Stomach smooth muscle (tissue), 2 donors: ENCODE measurements at regions not wholly inside any gene's neighbourhood (a gene's known extent, or its start where the extent isn't known, plus 50 kb on each side); places are given as distances from the start of the nearest gene placed in this dataset.

Experiments
- H3K27ac ChIP-seq: one replicate; pipeline ENCODE4 v1.7.0; 2013; ENCODE audit warnings: mild to moderate bottlenecking, low read length, inconsistent platforms
- H3K27me3 ChIP-seq, 2 donors: one replicate each; pipeline ENCODE4 v1.7.0; 2013; ENCODE audit warnings: low read length in 2 of 2; ENCODE audit not compliant: insufficient read depth in 2 of 2, control insufficient read depth in 1 of 2
- H3K36me3 ChIP-seq, 2 donors: one replicate each; pipeline ENCODE4 v1.7.0; 2013; ENCODE audit warnings: low read length in 2 of 2; ENCODE audit not compliant: control insufficient read depth in 2 of 2, insufficient read depth in 2 of 2
- H3K4me1 ChIP-seq: one replicate; pipeline ENCODE4 v1.7.0; 2013; ENCODE audit warnings: low read length; ENCODE audit not compliant: control insufficient read depth, insufficient read depth
- H3K4me3 ChIP-seq, 2 donors: one replicate each; pipeline ENCODE4 v1.7.0; 2013; ENCODE audit warnings: low read length in 2 of 2
- H3K9ac ChIP-seq, 2 donors: one replicate each; pipeline ENCODE4 v1.7.0; 2013; ENCODE audit warnings: low read length in 2 of 2, mild to moderate bottlenecking in 1 of 2
- H3K9me3 ChIP-seq, 2 donors: one replicate each; pipeline ENCODE4 v1.7.0; 2013; ENCODE audit warnings: low read length in 2 of 2; ENCODE audit not compliant: control insufficient read depth in 2 of 2
- donor health status: healthy.
- donor health status: Pancreatic carcinoma.

DNA sequence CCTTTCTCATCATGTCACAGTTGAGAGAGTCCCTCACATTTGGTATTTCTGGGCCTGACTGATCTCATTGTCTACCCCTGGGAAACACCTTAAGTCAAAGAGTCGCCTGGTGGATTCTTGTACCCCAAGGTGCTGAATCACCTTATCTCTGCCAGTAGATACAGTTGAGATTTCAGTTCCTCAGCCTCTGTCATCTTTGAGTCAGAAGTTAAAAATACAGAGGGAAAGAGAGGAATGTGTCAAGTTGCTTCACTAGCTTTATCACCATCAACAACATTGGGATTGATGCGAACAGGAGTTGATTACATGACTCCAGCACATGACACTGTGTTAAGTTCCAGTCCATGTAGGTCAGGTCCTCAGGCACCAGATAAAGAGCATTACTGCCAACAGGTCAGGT is 513.0 kb downstream of the NUF2 start:
- H3K27ac ChIP-seq: no peak overlapping the region
- H3K9me3 ChIP-seq: no peaks in the 10 kb centered on the region
- H3K9ac ChIP-seq: no peak overlapping the region
- no peaks in the 10 kb centered on the region for H3K4me1 ChIP-seq
- H3K27me3 ChIP-seq: no peaks in the 10 kb centered on the region
- no peak overlapping the region for H3K4me3 ChIP-seq
- H3K36me3 ChIP-seq: no peaks in the 10 kb centered on the region

DNA sequence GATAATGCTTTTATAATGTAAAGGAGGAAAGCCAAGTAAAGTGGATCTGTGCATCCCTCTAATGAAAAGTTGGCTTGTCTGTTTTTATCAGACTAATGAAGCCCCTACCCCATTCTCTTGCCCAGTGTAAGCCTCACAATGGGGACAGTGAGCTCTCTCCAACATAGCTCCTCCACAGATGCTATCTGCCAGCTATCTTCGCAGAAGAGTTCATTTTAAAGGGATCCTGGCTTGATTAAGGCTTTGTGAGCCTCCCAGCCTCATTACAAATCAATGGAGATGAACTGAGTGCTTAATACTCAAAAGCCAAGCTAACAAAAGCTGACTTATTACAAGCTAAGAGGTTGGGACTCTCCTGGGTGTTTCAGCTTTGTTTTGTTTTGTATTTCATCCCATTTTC is 514.7 kb downstream of the NUF2 start:
- Histone ChIP-seq H3K36me3 (no peaks in the 10 kb centered on the region), H3K4me1 (no peaks in the 10 kb centered on the region), H3K9me3 (no peaks in the 10 kb centered on the region), H3K4me3 (no peak overlapping the region), H3K9ac (no peak overlapping the region), H3K27ac (no peak overlapping the region), H3K27me3 (no peaks in the 10 kb centered on the region)

DNA sequence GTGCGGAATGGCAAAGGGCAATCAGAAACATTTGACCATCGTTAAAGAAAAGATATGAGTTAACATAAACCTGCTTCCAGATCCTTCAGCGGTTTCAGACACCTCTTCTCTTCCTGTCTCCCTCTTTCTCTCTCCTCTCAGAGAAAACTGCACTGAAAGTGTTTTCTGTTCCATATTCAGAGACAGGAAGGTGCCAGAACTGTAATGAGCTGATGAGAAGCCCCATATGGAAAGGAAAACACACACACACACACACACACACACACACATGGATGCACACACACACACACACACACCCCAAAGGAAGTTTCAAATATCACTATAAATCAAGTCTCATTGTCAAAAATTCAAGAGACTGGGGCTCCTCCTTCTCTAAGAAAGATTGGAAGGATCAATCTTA is 515.5 kb downstream of the NUF2 start:
- no peaks in the 10 kb centered on the region for H3K36me3 ChIP-seq
- no peaks in the 10 kb centered on the region for H3K27me3 ChIP-seq
- H3K27ac ChIP-seq: no peak overlapping the region
- no peak overlapping the region for H3K4me3 ChIP-seq
- H3K9ac ChIP-seq: no peak overlapping the region
- H3K4me1 ChIP-seq: peaks cover 2% of the 10 kb centered on the region
- H3K9me3 ChIP-seq: no peaks in the 10 kb centered on the region

DNA sequence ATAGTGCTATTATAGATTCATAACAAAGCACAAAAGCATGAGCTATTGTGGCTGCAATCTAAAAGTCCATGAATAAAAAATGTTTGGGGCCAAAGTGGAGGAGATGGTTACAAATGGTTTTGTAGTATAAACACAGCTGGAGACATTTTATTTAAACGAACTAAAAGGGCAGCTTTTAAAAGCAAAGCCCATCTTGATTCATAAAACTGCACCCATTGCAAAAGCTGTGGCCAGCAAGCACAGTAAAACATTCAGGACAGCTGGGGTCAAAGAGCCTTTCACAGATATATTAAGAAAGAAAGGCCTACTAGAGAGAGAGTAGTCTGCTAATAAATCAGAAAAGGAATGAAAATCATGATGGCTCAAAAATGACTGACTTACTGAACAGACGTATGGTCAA is 520.8 kb downstream of the NUF2 start:
- Histone ChIP-seq H3K36me3 (no peaks in the 10 kb centered on the region), H3K4me1 (peaks cover 5% of the 10 kb centered on the region), H3K27ac (no peak overlapping the region), H3K9me3 (no peaks in the 10 kb centered on the region), H3K4me3 (no peak overlapping the region), H3K9ac (no peak overlapping the region), H3K27me3 (no peaks in the 10 kb centered on the region)

DNA sequence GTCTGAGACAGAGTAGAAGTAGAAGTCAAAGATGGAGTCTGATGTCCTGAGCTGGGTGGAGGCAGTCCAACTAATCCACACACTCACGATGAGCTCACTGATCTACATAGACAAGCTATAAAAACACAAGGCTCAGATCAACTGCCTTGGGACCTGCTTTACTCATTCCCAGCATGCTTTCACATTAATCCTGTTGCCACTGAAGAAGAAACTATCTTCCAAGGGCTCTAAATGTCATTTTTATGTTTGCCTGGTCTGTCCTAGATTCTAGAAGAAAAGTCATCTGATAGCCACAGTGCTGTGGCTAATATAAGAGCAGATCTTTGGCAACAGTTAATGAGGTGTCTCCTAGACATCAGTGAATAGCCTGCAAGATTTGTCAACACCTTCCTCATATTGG is 522.7 kb downstream of the NUF2 start:
- Histone ChIP-seq H3K4me1 (peaks cover 5% of the 10 kb centered on the region), H3K27me3 (no peaks in the 10 kb centered on the region), H3K27ac (no peak overlapping the region), H3K9me3 (no peaks in the 10 kb centered on the region), H3K36me3 (no peaks in the 10 kb centered on the region), H3K4me3 (no peak overlapping the region), H3K9ac (no peak overlapping the region)

DNA sequence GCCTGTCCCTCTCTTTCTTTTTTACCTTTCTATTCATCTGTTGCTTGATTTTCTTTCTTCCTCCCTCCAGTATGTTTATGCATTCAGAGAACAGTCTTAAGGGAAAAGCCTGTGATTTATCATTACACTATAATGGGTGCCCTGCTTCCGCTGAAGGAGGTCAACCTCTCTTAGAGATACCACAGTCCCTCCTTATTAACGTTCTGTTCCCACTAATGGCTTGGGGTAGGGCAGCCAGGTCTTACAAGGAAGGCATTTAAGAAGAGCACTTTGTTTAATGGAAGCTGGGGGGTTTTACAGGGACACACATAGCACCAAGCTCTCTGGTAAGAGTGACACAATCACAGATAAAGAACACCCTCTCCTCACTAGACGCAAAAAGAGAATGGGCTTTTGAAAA is 523.5 kb downstream of the NUF2 start:
- Histone ChIP-seq H3K27me3 (no peaks in the 10 kb centered on the region), H3K4me3 (no peak overlapping the region), H3K36me3 (no peaks in the 10 kb centered on the region), H3K9ac (no peak overlapping the region), H3K9me3 (no peaks in the 10 kb centered on the region), H3K4me1 (peaks cover 5% of the 10 kb centered on the region), H3K27ac (no peak overlapping the region)

DNA sequence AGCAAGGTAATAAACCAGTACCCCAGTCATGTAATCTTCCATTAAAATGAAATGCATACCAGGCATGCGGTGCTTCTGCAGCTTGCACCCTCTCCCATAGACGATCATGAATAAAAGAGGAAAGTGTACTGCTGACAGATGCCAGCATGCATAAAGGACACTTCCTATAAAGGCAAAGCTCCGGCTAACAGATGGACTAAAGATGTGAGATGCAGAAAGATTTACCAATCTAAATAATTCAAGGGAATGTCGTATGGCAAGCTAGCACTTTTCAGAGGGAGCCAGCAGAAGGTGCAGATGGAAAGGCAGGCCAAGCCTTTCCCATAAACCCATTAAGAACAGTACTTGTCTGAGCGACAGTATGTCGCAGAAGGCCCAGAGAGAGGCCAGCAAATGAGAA is 542.0 kb downstream of the NUF2 start:
- Histone ChIP-seq H3K9ac (no peak overlapping the region), H3K4me3 (no peak overlapping the region), H3K4me1 (no peaks in the 10 kb centered on the region), H3K36me3 (no peaks in the 10 kb centered on the region), H3K9me3 (no peaks in the 10 kb centered on the region), H3K27ac (no peak overlapping the region), H3K27me3 (no peaks in the 10 kb centered on the region)

DNA sequence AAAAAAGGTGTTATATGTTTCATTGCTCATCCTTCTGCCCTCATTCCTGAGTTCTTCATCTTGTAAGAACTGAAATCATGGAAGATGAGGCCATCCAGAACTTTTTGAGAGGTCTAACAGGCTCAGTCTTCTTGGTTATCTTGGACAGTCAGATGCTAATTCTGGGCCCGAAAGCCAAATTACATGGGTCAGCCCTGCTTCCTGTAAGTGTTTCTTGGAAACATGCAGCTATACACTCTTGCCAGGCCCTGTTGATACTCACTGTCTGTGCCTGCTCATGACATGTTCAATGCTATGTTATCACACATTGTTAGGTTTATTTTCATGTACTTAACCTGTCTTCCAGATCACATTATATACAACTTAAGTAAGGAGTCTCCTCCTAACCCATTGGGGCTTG is 542.5 kb downstream of the NUF2 start:
- Histone ChIP-seq H3K9me3 (no peaks in the 10 kb centered on the region), H3K9ac (no peak overlapping the region), H3K27ac (no peak overlapping the region), H3K36me3 (no peaks in the 10 kb centered on the region), H3K4me1 (no peaks in the 10 kb centered on the region), H3K27me3 (no peaks in the 10 kb centered on the region), H3K4me3 (no peak overlapping the region)

DNA sequence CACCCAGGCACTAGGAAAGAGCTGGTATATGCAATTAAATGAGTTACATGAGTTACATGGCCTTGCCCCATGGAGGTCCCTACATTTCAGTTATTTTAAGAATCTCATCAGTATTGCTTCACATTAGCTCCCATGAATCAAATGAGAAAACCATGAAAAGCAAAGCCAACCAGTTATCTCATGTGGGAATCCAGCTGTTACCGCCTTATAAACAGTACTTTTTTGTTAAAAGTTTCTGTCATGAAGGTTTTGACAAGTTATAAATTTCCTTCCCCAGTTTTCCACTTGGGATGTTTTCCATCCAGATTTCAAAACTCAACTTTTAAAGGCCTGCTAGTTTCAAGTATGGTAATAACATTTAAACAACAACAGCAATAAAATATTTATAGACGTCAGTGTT is 544.8 kb downstream of the NUF2 start:
- Histone ChIP-seq H3K9me3 (no peaks in the 10 kb centered on the region), H3K27ac (no peak overlapping the region), H3K27me3 (no peaks in the 10 kb centered on the region), H3K36me3 (no peaks in the 10 kb centered on the region), H3K9ac (no peak overlapping the region), H3K4me1 (no peaks in the 10 kb centered on the region), H3K4me3 (no peak overlapping the region)

DNA sequence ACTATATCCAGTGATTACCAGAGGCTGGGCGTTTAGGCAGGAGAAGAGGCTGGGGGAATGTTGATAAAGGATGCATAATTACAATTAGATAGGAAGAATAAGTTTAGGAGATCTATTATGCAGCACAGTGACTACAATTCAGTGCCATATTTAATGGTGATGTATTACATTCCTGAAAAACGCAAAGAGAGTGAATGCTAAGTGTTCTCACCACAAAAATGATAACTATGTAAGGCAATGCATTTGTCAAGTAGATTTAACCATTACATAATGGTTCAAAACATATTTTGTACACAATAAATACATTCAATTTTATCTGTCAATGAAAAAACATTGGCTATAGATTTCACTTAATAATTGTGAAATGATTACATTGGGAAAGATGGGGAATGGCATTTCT is 548.9 kb downstream of the NUF2 start:
- no peak overlapping the region for H3K9ac ChIP-seq
- H3K4me3 ChIP-seq: no peak overlapping the region
- H3K27ac ChIP-seq: no peak overlapping the region
- H3K27me3 ChIP-seq: no peaks in the 10 kb centered on the region
- H3K9me3 ChIP-seq: no peaks in the 10 kb centered on the region
- no peaks in the 10 kb centered on the region for H3K36me3 ChIP-seq
- H3K4me1 ChIP-seq: no peaks in the 10 kb centered on the region

DNA sequence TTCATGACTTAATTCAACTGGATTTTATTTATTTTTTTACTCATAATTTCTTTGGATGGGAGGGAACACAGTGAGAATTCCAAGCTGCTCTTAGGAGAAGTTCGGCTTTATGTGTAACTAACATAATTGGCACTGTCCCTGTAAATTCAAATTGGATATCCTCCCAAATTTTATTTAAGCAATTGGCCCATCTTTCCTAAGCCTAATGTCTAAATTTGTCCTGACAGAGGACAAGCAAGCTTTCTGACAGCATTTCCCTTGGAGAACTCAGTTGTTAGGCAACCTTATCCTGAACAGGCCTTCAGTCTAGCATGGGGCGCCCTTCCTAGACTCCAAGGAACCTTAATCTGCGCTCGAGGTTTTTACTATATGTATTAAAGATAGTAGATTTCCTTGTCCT is 550.3 kb downstream of the NUF2 start:
- Histone ChIP-seq H3K9ac (no peak overlapping the region), H3K27ac (no peak overlapping the region), H3K36me3 (no peaks in the 10 kb centered on the region), H3K4me3 (no peak overlapping the region), H3K27me3 (no peaks in the 10 kb centered on the region), H3K9me3 (no peaks in the 10 kb centered on the region), H3K4me1 (no peaks in the 10 kb centered on the region)

DNA sequence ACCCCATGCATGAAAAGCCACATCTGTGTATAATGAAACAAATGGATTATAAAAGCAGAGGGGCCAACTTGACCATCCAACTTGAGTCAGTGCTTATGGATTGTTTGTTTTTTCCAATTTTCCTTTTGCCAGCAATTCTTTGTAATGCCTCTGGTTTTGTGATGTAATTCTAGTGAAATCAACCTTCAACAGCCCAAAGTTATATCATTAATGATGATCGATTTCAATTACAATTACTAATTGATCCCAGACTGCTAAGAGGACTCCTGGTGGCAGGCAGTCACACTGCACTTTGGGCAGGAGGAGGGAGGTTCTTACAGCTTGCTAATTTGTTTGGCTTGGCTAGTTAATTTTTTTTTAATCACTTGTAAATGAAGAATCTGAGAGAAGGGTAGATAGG is 552.3 kb downstream of the NUF2 start:
- H3K27ac ChIP-seq: no peak overlapping the region
- H3K27me3 ChIP-seq: no peaks in the 10 kb centered on the region

More for the DNA sequence above, 552.3 kb downstream of the NUF2 start:
- Histone ChIP-seq H3K36me3 (no peaks in the 10 kb centered on the region), H3K4me1 (no peaks in the 10 kb centered on the region), H3K4me3 (no peak overlapping the region), H3K9me3 (no peaks in the 10 kb centered on the region), H3K9ac (no peak overlapping the region)
